PC-3 (cell line): ENCODE measurements at regions not wholly inside any gene's neighbourhood (a gene's known extent, or its start where the extent isn't known, plus 50 kb on each side); places are given as distances from the start of the nearest gene placed in this dataset.
"Not testable (repeated sequence)": the region's sequence is repeated elsewhere in the genome, so short reads cannot be mapped to it uniquely, and the experiment has no call there.

Experiments used
- CTCF ChIP-seq: fragments of 300-600 bp; sonication (generic); conservative IDR thresholded peaks from 2 replicates; pipeline ENCODE4 v1.5.1; 2017; ENCODE audit warnings: antibody characterized with exemption, low read depth, mild to moderate bottlenecking, low read length
- EZH2 ChIP-seq: fragments of 300-600 bp; sonication (generic); IDR thresholded peaks from one replicate; pipeline ENCODE4 v1.6.1; 2017; ENCODE audit warnings: antibody characterized with exemption, mild to moderate bottlenecking, low read length; ENCODE audit not compliant: unreplicated experiment
- EZH2phosphoT487 ChIP-seq: fragments of 300-600 bp; sonication (generic); IDR thresholded peaks from 2 replicates; pipeline ENCODE4 v1.6.1; 2018; ENCODE audit warnings: mild to moderate bottlenecking, antibody characterized with exemption, low read length, borderline replicate concordance

GRCh38 chr16:88238732-88239274 is 144.0 kb upstream of the ZNF469 start:
- TF ChIP-seq CTCF, EZH2, EZH2phosphoT487: not testable (repeated sequence)
